Astrocyte of the spinal cord (primary cell): ENCODE measurements at regions not wholly inside any gene's neighbourhood (a gene's known extent, or its start where the extent isn't known, plus 50 kb on each side); places are given as distances from the start of the nearest gene placed in this dataset.
"Not testable (repeated sequence)": the region's sequence is repeated elsewhere in the genome, so short reads cannot be mapped to it uniquely, and the experiment has no call there.

Experiments
- DNase-seq: peaks from one replicate; pipeline ENCODE4 v3.0.0; 2011; ENCODE audit warnings: low read depth, low spot score
- H3K4me3 ChIP-seq: 2 replicates; pipeline ENCODE4 v1.5.1; 2011; ENCODE audit warnings: low read depth, mild to moderate bottlenecking, low read length, moderate library complexity
- CTCF ChIP-seq: IDR thresholded peaks from 2 replicates; pipeline ENCODE4 v1.5.1; 2012; ENCODE audit warnings: low read depth, mild to moderate bottlenecking, low read length, inconsistent platforms
- in situ Hi-C: cut with HindIII; loops from 2 replicates; pipeline ENCODE4 v1.10.0; 2017; ENCODE audit warnings: low sequenced_read_pairs

DNA sequence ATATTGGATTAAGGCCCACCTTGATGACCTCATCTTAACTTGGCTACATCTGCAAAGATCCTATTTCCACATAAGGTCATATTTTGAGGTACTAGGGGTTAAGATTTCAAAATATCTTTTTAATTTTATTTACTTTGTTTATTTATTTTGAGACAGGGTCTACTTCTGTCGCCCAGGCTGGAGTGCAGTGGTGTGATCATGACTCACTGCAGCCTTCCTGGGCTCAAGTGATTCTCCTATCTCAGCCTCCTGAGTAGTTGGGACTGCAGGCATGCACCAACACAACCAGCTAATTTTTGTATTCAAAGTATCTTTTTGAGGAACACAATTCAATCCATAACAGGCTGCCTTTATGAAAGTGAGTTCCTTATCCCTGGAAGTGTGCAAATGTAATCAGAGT is 212.3 kb downstream of the PALM2AKAP2 start:
- no peak overlapping the region for H3K4me3 ChIP-seq
- no peak for DNase-seq
- TF ChIP-seq CTCF, result no peak
- in situ Hi-C loops, result no loop called here

- TF ChIP-seq CTCF, result no peak
- no peak overlapping the region for H3K4me3 ChIP-seq
- in situ Hi-C loops, result no loop called here
- no peak for DNase-seq
Observed at GRCh38 chr9:109993250-109993978, 213.4 kb downstream of the PALM2AKAP2 start.

GRCh38 chr9:109994141-109994540 is 213.8 kb downstream of the C9orf152 start:
- no peak overlapping the region for H3K4me3 ChIP-seq
- no peak for DNase-seq
- TF ChIP-seq CTCF, result no peak
- in situ Hi-C loops, result no loop called here

GRCh38 chr9:109996936-109997580 is 210.9 kb downstream of the C9orf152 start:
- no peak for TF ChIP-seq CTCF
- DNase-seq, result no peak
- no peak overlapping the region for H3K4me3 ChIP-seq
- in situ Hi-C loops, result no loop called here

DNA sequence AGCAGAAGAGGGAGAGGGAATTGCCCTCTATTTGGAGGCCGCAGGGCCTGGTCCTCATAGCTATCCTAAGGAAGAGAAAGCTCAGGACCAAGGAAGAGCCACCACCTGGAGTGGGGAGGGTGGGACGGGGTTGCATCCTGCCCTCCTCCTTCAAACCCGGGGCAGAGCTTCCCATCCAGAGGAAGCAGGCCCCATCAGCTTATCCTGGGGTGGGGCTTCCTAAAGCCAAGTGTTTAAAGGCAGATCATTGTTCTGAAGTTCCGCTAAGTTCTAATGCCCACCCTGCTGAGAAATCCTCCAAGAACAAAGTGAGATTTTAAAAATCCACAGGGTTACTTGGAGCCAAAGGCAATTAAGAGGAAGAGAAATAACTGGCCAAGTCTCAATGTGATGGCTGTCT is 210.3 kb downstream of the C9orf152 start:
- in situ Hi-C loops, result no loop called here
- DNase-seq, result no peak
- TF ChIP-seq CTCF, result no peak
- no peak overlapping the region for H3K4me3 ChIP-seq

GRCh38 chr9:110005521-110005920 is 202.4 kb downstream of the C9orf152 start:
- in situ Hi-C loops, H3K4me3 ChIP-seq, DNase-seq: not testable (repeated sequence)

GRCh38 chr9:110006657-110007056 is 201.3 kb downstream of the C9orf152 start:
- H3K4me3 ChIP-seq, result no peak overlapping the region
- DNase-seq, result no peak
- in situ Hi-C loops, result no loop called here
- TF ChIP-seq CTCF, result no peak
